PC-3 (cell line): ENCODE measurements at regions not wholly inside any gene's neighbourhood (a gene's known extent, or its start where the extent isn't known, plus 50 kb on each side); places are given as distances from the start of the nearest gene placed in this dataset.

Experiments
- ATAC-seq: fragments of 200-7000 bp; cut with Tn5 transposase; 2 replicates; pipeline ENCODE4 v1.9.1; 2020; ENCODE audit warnings: mild to moderate bottlenecking, moderate library complexity
- BruUV-seq: library from RNA; stranded (reverse); fragments of 400-500 nt; replicated peaks from 2 replicates; lab custom pipeline; 2021; lab: Mats Ljungman, UMichigan
- CTCF ChIA-PET: fragments of 300-600 bp; sonication (Branson Sonifier 250); formaldehyde crosslinking; loops from one replicate; lab custom pipeline; 2022; ENCODE audit warnings: antibody characterized with exemption; lab: Charles Lee
- POLR2A ChIA-PET: fragments of 300-600 bp; sonication (Branson Sonifier 250); formaldehyde crosslinking; loops from one replicate; lab custom pipeline; 2022; ENCODE audit warnings: antibody characterized with exemption; ENCODE audit not compliant: unreplicated experiment; lab: Charles Lee
- DNase-seq: peaks from one replicate; pipeline ENCODE4 v3.0.0-alpha.2; 2015
- H2AFZ ChIP-seq: fragments of 300-600 bp; sonication (generic); 2 replicates; pipeline ENCODE4 v1.6.0; 2016; ENCODE audit warnings: antibody characterized with exemption, low read length
- H3F3A ChIP-seq: fragments of 300-600 bp; sonication (generic); one replicate; pipeline ENCODE4 v1.6.0; 2017; ENCODE audit warnings: antibody characterized with exemption, low read length, control low read depth, mild to moderate bottlenecking; ENCODE audit not compliant: unreplicated experiment
- H3K27ac ChIP-seq: fragments of 300-600 bp; sonication (generic); 2 replicates; pipeline ENCODE4 v1.5.1; 2016; ENCODE audit warnings: mild to moderate bottlenecking, low read length
- H3K27me3 ChIP-seq: fragments of 300-600 bp; sonication (generic); 2 replicates; pipeline ENCODE4 v1.6.1; 2016; ENCODE audit warnings: low read length, mixed read lengths
- H3K36me3 ChIP-seq: fragments of 300-600 bp; sonication (generic); 2 replicates; pipeline ENCODE4 v1.6.1; 2016; ENCODE audit warnings: low read depth, mixed run types, low read length, mixed read lengths
- H3K4me1 ChIP-seq: fragments of 300-600 bp; sonication (generic); 2 replicates; pipeline ENCODE4 v1.5.1; 2016; ENCODE audit warnings: low read length; ENCODE audit not compliant: insufficient read depth
- H3K4me2 ChIP-seq: fragments of 300-600 bp; sonication (generic); 2 replicates; pipeline ENCODE4 v1.6.0; 2016; ENCODE audit warnings: low read length
- H3K4me3 ChIP-seq: fragments of 300-600 bp; sonication (generic); 2 replicates; pipeline ENCODE4 v1.5.1; 2016; ENCODE audit warnings: mild to moderate bottlenecking, low read length, mixed read lengths
- H3K79me2 ChIP-seq: fragments of 300-600 bp; sonication (generic); 2 replicates; pipeline ENCODE4 v1.6.1; 2017; ENCODE audit warnings: low read length, mixed read lengths
- H3K9ac ChIP-seq: fragments of 300-600 bp; sonication (generic); 2 replicates; pipeline ENCODE4 v1.6.0; 2016; ENCODE audit warnings: mild to moderate bottlenecking, low read length
- H3K9me2 ChIP-seq: fragments of 300-600 bp; sonication (generic); replicated peaks from 2 replicates; pipeline ENCODE4 v1.6.1; 2016; ENCODE audit warnings: mixed run types, low read length, mixed read lengths
- H3K9me3 ChIP-seq: fragments of 300-600 bp; sonication (generic); 2 replicates; pipeline ENCODE4 v1.6.1; 2016; ENCODE audit warnings: low read length, mixed read lengths
- H4K20me1 ChIP-seq: fragments of 300-600 bp; sonication (generic); 2 replicates; pipeline ENCODE4 v1.6.1; 2016; ENCODE audit warnings: low read length, mixed read lengths
- EZH2 ChIP-seq: fragments of 300-600 bp; sonication (generic); IDR thresholded peaks from one replicate; pipeline ENCODE4 v1.6.1; 2017; ENCODE audit warnings: antibody characterized with exemption, mild to moderate bottlenecking, low read length; ENCODE audit not compliant: unreplicated experiment
- EZH2phosphoT487 ChIP-seq: fragments of 300-600 bp; sonication (generic); IDR thresholded peaks from 2 replicates; pipeline ENCODE4 v1.6.1; 2018; ENCODE audit warnings: mild to moderate bottlenecking, antibody characterized with exemption, low read length, borderline replicate concordance
- intact Hi-C: fragments of 100-400 bp; cut with micrococcal nuclease; formaldehyde crosslinking; loops from 2 replicates; pipeline ENCODE4 v1.9.0; 2023
- TF ChIP-seq, protein P1 (sequence below): fragments of 300-600 bp; sonication (generic); conservative IDR thresholded peaks from 2 replicates; pipeline ENCODE4 v1.5.1; 2017; ENCODE audit warnings: antibody characterized with exemption, low read depth, mild to moderate bottlenecking, low read length

DNA sequence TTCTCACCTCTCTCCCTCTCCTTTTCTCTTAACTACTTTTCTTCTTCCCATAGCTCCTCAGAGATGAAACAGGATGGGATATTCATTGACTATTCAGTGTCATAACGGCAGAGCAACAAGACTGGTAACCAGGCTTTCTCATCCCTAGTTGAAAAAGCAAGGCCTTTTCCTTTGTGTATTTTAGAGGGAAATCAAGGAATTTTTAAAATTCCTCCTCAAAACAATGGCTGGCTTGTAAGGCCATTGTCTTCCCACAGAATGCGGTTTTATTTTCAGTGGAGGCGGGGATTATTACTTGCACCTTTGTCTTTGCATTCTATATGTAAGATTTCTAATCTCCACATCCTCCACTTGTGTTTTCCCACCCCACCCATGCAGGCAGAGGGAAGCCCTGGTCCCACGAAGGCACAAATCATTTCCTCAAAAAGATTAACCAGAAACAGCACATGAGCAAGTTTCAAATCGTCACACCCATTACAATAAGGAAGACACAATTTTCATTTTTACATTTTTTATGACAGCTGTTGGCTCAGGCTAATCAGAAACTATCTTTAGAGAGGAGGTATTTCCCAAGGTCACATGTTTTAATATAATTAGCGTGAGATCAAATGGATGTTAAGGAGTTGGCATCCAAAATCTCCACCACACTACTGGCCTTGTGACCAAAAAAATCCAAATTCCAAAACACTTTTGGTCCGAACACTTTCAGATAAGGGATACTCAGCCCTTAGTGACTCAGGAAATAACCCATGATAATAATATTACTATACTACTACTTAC is 53.0 kb upstream of the KDR start:
- no TSS peak for BruUV-seq
- Histone ChIP-seq H3K9ac (no peak overlapping the region), H2AFZ (no peak overlapping the region), H3K4me2 (no peak overlapping the region), H3K36me3 (no peaks in the 10 kb centered on the region), H3F3A (peaks cover 1% of the 10 kb centered on the region), H3K27me3 (no peaks in the 10 kb centered on the region), H4K20me1 (no peaks in the 10 kb centered on the region), H3K4me1 (peaks cover 51% of the 10 kb centered on the region), H3K9me2 (no peaks in the 10 kb centered on the region), H3K79me2 (peaks cover 10% of the 10 kb centered on the region), H3K27ac (no peak overlapping the region), H3K9me3 (no peaks in the 10 kb centered on the region), H3K4me3 (no peak overlapping the region)
- ATAC-seq = no peak
- POLR2A ChIA-PET = no interaction called here
- TF ChIP-seq EZH2phosphoT487 = no peak
- TF ChIP-seq EZH2 = no peak
- TF ChIP-seq, protein P1, sequence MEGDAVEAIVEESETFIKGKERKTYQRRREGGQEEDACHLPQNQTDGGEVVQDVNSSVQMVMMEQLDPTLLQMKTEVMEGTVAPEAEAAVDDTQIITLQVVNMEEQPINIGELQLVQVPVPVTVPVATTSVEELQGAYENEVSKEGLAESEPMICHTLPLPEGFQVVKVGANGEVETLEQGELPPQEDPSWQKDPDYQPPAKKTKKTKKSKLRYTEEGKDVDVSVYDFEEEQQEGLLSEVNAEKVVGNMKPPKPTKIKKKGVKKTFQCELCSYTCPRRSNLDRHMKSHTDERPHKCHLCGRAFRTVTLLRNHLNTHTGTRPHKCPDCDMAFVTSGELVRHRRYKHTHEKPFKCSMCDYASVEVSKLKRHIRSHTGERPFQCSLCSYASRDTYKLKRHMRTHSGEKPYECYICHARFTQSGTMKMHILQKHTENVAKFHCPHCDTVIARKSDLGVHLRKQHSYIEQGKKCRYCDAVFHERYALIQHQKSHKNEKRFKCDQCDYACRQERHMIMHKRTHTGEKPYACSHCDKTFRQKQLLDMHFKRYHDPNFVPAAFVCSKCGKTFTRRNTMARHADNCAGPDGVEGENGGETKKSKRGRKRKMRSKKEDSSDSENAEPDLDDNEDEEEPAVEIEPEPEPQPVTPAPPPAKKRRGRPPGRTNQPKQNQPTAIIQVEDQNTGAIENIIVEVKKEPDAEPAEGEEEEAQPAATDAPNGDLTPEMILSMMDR = no peak
- DNase-seq = no peak
- CTCF ChIA-PET = no interaction called here
- intact Hi-C loops = no loop called here

DNA sequence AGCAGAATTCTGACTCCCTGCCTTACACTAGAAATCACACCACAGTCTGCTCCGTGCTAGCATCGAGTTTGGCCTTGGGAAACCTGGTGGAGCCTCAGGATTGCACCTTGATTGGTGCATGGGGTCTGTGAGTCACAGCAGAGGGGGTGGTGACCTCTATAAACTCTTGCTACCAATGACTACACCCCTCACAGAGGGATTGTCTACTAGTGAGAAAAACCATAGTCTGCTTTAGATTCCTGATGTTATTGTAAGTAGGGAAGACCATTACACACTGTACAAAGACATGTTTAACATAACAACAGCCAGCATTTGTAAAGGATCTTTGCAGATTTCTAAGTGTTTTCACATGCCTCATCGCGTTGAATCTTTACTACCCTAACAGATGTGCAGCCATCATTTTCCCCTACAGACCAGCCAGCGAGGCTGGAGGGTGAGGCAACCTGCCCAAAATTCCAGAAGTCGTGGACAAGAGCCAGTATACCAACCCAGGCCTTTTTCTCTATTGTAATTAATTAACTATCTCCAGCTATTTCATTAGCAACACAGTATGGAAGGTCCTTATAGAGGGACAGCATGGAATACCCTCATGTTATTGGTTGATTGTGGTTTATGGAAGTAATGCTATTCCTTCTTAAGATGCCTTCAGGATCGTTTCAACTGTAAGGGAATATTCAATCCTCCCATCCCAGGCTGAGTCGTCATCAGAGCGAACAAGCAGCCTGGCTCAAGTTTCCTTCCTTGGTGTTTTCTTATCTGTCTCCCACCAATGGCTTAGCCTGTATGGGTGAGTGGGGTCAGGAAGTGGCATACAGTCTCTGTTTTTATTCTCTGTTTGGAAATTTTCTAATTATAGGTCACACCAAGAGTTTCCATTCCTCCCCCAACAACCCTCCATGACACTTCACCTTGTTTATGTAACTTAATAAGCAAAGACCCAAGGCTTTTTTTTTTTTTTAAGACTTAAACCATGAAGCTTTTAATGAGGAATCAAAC is 55.9 kb upstream of the KDR start:
- ChIA-PET CTCF (no interaction called here), POLR2A (no interaction called here)
- ATAC-seq = no peak
- H3K9ac ChIP-seq = no peak overlapping the region
- H3K9me3 ChIP-seq = no peaks in the 10 kb centered on the region
- H3K36me3 ChIP-seq = no peaks in the 10 kb centered on the region
- intact Hi-C loops = loop anchor here (5.0 to 10.0 kb wide), 2 partner anchors 147 to 371 kb away; no protein-coding TSS in a partner anchor
- H3K79me2 ChIP-seq = peaks cover 10% of the 10 kb centered on the region
- DNase-seq = peak; percentile 35
- peaks cover 9% of the 10 kb centered on the region for H3F3A ChIP-seq
- H3K4me1 ChIP-seq = peaks cover 41% of the 10 kb centered on the region
- no peak overlapping the region for H3K4me3 ChIP-seq
- H3K27me3 ChIP-seq = no peaks in the 10 kb centered on the region
- H3K27ac ChIP-seq = no peak overlapping the region
- no TSS peak for BruUV-seq
- H4K20me1 ChIP-seq = no peaks in the 10 kb centered on the region
- no peak overlapping the region for H2AFZ ChIP-seq
- H3K4me2 ChIP-seq = no peak overlapping the region
- TF ChIP-seq EZH2 (no peak), EZH2phosphoT487 (no peak)
- TF ChIP-seq, protein P1 = no peak
- H3K9me2 ChIP-seq = no peaks in the 10 kb centered on the region
